Left lung (tissue), 4 donors: ENCODE measurements at regions not wholly inside any gene's neighbourhood (a gene's known extent, or its start where the extent isn't known, plus 50 kb on each side); places are given as distances from the start of the nearest gene placed in this dataset.

Experiments used
- ATAC-seq: fragments of 200-7000 bp; cut with Tn5 transposase; one replicate; pipeline ENCODE4 v1.9.1; 2020; ENCODE audit warnings: moderate library complexity
- DNase-seq, 4 donors: peaks; one replicate each; pipeline ENCODE4 v3.0.0-alpha.2; 2013 to 2020
- H3K27ac ChIP-seq, 2 donors: fragments of 200-600 bp; sonication (generic) in 1 of 2; one replicate each; pipeline versions ENCODE4 v1.5.0 to v1.8.0; 2020 to 2021
- H3K27me3 ChIP-seq, 2 donors: fragments of 200-600 bp; sonication (generic) in 1 of 2; one replicate each; pipeline versions ENCODE4 v1.5.0 to v1.8.0; 2020 to 2021
- H3K36me3 ChIP-seq, 2 donors: fragments of 200-600 bp; sonication (generic) in 1 of 2; one replicate each; pipeline versions ENCODE4 v1.5.0 to v1.8.0; 2020 to 2021
- H3K4me1 ChIP-seq, 2 donors: fragments of 200-600 bp; one replicate each; pipeline ENCODE4 v1.8.0; 2021
- H3K4me3 ChIP-seq, 2 donors: fragments of 200-600 bp; sonication (generic) in 1 of 2; one replicate each; pipeline versions ENCODE4 v1.5.0 to v1.8.0; 2020 to 2021; ENCODE audit warnings: mild to moderate bottlenecking in 1 of 2
- H3K9me3 ChIP-seq, 2 donors: fragments of 200-600 bp; sonication (generic) in 1 of 2; one replicate each; pipeline versions ENCODE4 v1.5.0 to v1.8.0; 2020 to 2021
- CTCF ChIP-seq, 2 donors: fragments of 200-600 bp; sonication (generic) in 1 of 2; IDR thresholded peaks; one replicate each; pipeline versions ENCODE4 v1.5.0 to v1.8.0; 2021; ENCODE audit warnings: antibody characterized with exemption in 2 of 2
- intact Hi-C, 2 donors: fragments of 100-400 bp; cut with DNase I; formaldehyde crosslinking; loops; one replicate each; pipeline versions ENCODE4 v1.11.2 to v1.14.2; 2022
- donor health status: DM: no; HTN: yes; CAD: no.
- donor health status: DM: no; HTN: no; CAD: no.

GRCh38 chr7:82757-83155, 109.6 kb upstream of the FAM20C start:
- no peaks in the 10 kb centered on the region for H3K9me3 ChIP-seq
- DNase-seq (peak in 1 of 4 donors; percentile 49), ATAC-seq (no peak)
- H3K4me1 ChIP-seq = peaks cover 0 to 6% of the 10 kb centered on the region in 2 donors
- no peak overlapping the region for H3K27ac ChIP-seq
- no peaks in the 10 kb centered on the region for H3K36me3 ChIP-seq
- no peak for TF ChIP-seq CTCF (IDR thresholded peaks at IDR 0.05)
- H3K4me3 ChIP-seq = no peak overlapping the region
- intact Hi-C loops = no loop called here
- H3K27me3 ChIP-seq = peaks cover 0 to 28% of the 10 kb centered on the region in 2 donors

- intact Hi-C loops = no loop called here
- ATAC-seq (no peak), DNase-seq (peak in 1 of 4 donors; percentile 39)
- Histone ChIP-seq H3K9me3 (no peaks in the 10 kb centered on the region), H3K4me3 (no peak overlapping the region), H3K27me3 (peaks cover 0 to 28% of the 10 kb centered on the region in 2 donors), H3K27ac (no peak overlapping the region), H3K4me1 (peaks cover 0 to 8% of the 10 kb centered on the region in 2 donors), H3K36me3 (no peaks in the 10 kb centered on the region)
- TF ChIP-seq CTCF (IDR thresholded peaks at IDR 0.05) = no peak
Measured at GRCh38 chr7:83441-83840, 108.9 kb upstream of the FAM20C start.

- Histone ChIP-seq H3K4me1 (peaks cover 1 to 14% of the 10 kb centered on the region in 2 donors), H3K36me3 (no peaks in the 10 kb centered on the region), H3K4me3 (no peak overlapping the region), H3K9me3 (no peaks in the 10 kb centered on the region), H3K27me3 (peaks cover 0 to 28% of the 10 kb centered on the region in 2 donors), H3K27ac (no peak overlapping the region)
- DNase-seq (peak in 1 of 4 donors; percentile 67), ATAC-seq (no peak)
- intact Hi-C loops = no loop called here
- TF ChIP-seq CTCF (IDR thresholded peaks at IDR 0.05) = no peak
Measured at GRCh38 chr7:83861-84632, 108.3 kb upstream of the FAM20C start.

GRCh38 chr7:84633-85020, 107.7 kb upstream of the FAM20C start:
- no peak for TF ChIP-seq CTCF (IDR thresholded peaks at IDR 0.05)
- ATAC-seq = no peak
- Histone ChIP-seq H3K4me1 (peaks cover 7 to 20% of the 10 kb centered on the region in 2 donors), H3K9me3 (no peaks in the 10 kb centered on the region), H3K4me3 (no peak overlapping the region), H3K27ac (no peak overlapping the region), H3K36me3 (no peaks in the 10 kb centered on the region), H3K27me3 (peaks cover 0 to 28% of the 10 kb centered on the region in 2 donors)
- intact Hi-C loops = no loop called here
- DNase-seq = peak in 1 of 4 donors; percentile 50

GRCh38 chr7:85074-85882, 107.1 kb upstream of the FAM20C start:
- Histone ChIP-seq H3K36me3 (no peaks in the 10 kb centered on the region), H3K27ac (no peak overlapping the region), H3K9me3 (no peaks in the 10 kb centered on the region), H3K4me3 (no peak overlapping the region), H3K27me3 (peaks cover 0 to 27% of the 10 kb centered on the region in 2 donors), H3K4me1 (peaks cover 12 to 27% of the 10 kb centered on the region in 2 donors)
- no peak for TF ChIP-seq CTCF (IDR thresholded peaks at IDR 0.05)
- DNase-seq (peak in 3 of 4 donors; percentile 30 to 55 (median 51)), ATAC-seq (peak; percentile 62)
- intact Hi-C loops = no loop called here
